ENCODE measurements at regions not wholly inside any gene's neighbourhood (a gene's known extent, or its start where the extent isn't known, plus 50 kb on each side); places are given as distances from the start of the nearest gene placed in this dataset.

GRCh38 chr7:33788531-33788930, 116.8 kb upstream of the BMPER start:
- POLR2A ChIA-PET, result no interaction called here

More at GRCh38 chr7:33788531-33788930, 116.8 kb upstream of the BMPER start:
- TF ChIP-seq HNRNPH1 (optimal IDR thresholded peaks at IDR 0.05; ENCODE audit: low read depth, low read length) (no peak), PYGO2 (tag; IDR thresholded peaks at IDR 0.05) (no peak), NCOR1 (IDR thresholded peaks at IDR 0.05) (no peak), ERF (CRISPR knock-in tag; IDR thresholded peaks at IDR 0.05) (no peak), KDM1A (IDR thresholded peaks at IDR 0.05) (no peak), GTF2F1 (IDR thresholded peaks at IDR 0.05; ENCODE audit: low read depth, low read length) (no peak), ZNF174 (CRISPR knock-in tag; IDR thresholded peaks at IDR 0.05) (no peak), MTA3 (IDR thresholded peaks at IDR 0.05; ENCODE audit: borderline replicate concordance) (no peak), EP400 (IDR thresholded peaks at IDR 0.05) (no peak), CBFA2T2 (conservative IDR thresholded peaks at IDR 0.05) (no peak), TSC22D4 (tag; IDR thresholded peaks at IDR 0.05) (no peak), TOE1 (IDR thresholded peaks at IDR 0.05; ENCODE audit: borderline replicate concordance) (no peak), TOE1 (CRISPR knock-in tag; IDR thresholded peaks at IDR 0.05; ENCODE audit: borderline replicate concordance, low read depth) (no peak), LARP7 (IDR thresholded peaks at IDR 0.05) (no peak), ZNF354B (CRISPR knock-in tag; IDR thresholded peaks at IDR 0.05) (no peak), PCBP2 (IDR thresholded peaks at IDR 0.05; ENCODE audit: low read depth, low read length, poor library complexity, severe bottlenecking) (no peak), ATF3 (IDR thresholded peaks at IDR 0.05) (no peak), ATF3 (CRISPR knock-in tag; conservative IDR thresholded peaks at IDR 0.05) (no peak)
- DNase-seq (ENCODE audit: extremely low read depth in 1 of 4, low spot score in 3 of 4) (no peak), FAIRE-seq (no peak), ATAC-seq (no peak)
- CTCF ChIA-PET (ENCODE audit: low intra/inter-chr PET ratio), result no interaction called here
- Histone ChIP-seq H2AFZ (ENCODE audit: low read depth, low read length) (no peak overlapping the region), H3K79me2 (ENCODE audit: control insufficient read depth, insufficient read depth, low read length) (no peaks in the 10 kb centered on the region), H4K20me1 (replicated peaks; ENCODE audit: control insufficient read depth, insufficient read depth, low read length) (no peaks in the 10 kb centered on the region), H3K27me3 (ENCODE audit: control insufficient read depth in 2 of 2, insufficient read depth in 2 of 2, low read length in 2 of 2) (no peaks in the 10 kb centered on the region; a peak in 1 of 5 replicates), H3K36me3 (ENCODE audit: control insufficient read depth, insufficient read depth, low read length) (no peaks in the 10 kb centered on the region), H3K9me3 (replicated peaks; ENCODE audit: control insufficient read depth, insufficient read depth, low read depth, low read length) (no peaks in the 10 kb centered on the region), H3K27ac (ENCODE audit: extremely low read depth, low read depth, low read length) (no peak overlapping the region), H3K4me1 (replicated peaks in 1 of 2; ENCODE audit: control insufficient read depth in 2 of 2, insufficient read depth in 2 of 2, low read length in 2 of 2) (no peaks in the 10 kb centered on the region), H3K4me2 (ENCODE audit: insufficient read depth, low read length) (no peak overlapping the region), H3K9me1 (ENCODE audit: control insufficient read depth, insufficient read depth, low read length) (no peaks in the 10 kb centered on the region), H3K9ac (ENCODE audit: insufficient read depth in 1 of 2, low read depth in 2 of 2, low read length in 2 of 2) (no peak overlapping the region), H3K4me3 (no peak overlapping the region)
- intact Hi-C loops (cut with micrococcal nuclease) (no loop called here), in situ Hi-C loops (cut with MboI) (no loop called here)
- 0% methylated on average over 6 of the region's 6 CpGs for WGBS (ENCODE audit: insufficient coverage, low coverage, missing lambda C conversion rate)
- no TSS peak for BruUV-seq (replicated peaks)
